ENCODE measurements at regions not wholly inside any gene's neighbourhood (a gene's known extent, or its start where the extent isn't known, plus 50 kb on each side); places are given as distances from the start of the nearest gene placed in this dataset.

DNA sequence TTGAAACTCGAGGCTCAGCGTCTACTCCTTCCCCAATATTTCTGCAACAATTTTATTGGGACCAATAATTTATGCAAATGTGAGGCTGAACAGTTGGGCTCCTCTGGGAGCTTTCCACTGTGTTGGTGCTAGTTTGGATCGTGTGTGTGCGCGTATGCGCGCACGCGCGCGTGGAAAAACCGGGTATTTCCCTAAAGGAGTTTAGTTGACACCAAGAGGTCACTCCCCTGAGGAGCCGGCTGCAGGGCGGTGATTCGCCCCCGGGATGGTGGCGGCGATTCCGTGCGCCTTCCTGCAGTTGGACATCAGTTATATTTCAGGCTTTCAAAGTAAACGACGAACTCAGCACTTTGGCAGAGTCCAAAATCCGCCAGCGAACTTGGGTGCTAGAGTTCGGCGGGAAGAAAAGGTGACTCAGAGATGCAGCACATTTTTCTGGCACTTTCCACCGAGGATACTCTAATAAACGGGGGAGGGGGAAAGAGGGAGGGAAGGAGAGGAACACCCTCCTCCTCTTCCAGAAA is 186.5 kb upstream of the FANCL start:
- peak overlapping the region; percentile 60 for H3K4me3 ChIP-seq (ENCODE audit: insufficient read length, low read depth)
- TF ChIP-seq YY1 (IDR thresholded peaks at IDR 0.05; ENCODE audit: insufficient read depth, insufficient read length) (no peak), ZNF274 (IDR thresholded peaks at IDR 0.05; ENCODE audit: low read depth, low read length) (no peak), SUZ12 (IDR thresholded peaks at IDR 0.05; ENCODE audit: extremely low read depth, insufficient read depth, insufficient read length) (no peak)
- DNase-seq (ENCODE audit: low read depth, low spot score): peak; percentile 15
- H3K27me3 ChIP-seq (ENCODE audit: insufficient read depth, insufficient read length): no peaks in the 10 kb centered on the region
- H3K9me3 ChIP-seq (ENCODE audit: insufficient read depth, low read length): no peaks in the 10 kb centered on the region
- H3K4me1 ChIP-seq (ENCODE audit: insufficient read depth, insufficient read length): peaks cover under 1% of the 10 kb centered on the region
- no peaks in the 10 kb centered on the region for H3K36me3 ChIP-seq (ENCODE audit: insufficient read depth, insufficient read length, low read length)
- H3K9ac ChIP-seq (ENCODE audit: insufficient read length, low read depth): peak overlapping the region; percentile 86

GRCh38 chr2:58425368-58425767 is 184.2 kb upstream of the FANCL start:
- TF ChIP-seq ZNF274 (IDR thresholded peaks at IDR 0.05; ENCODE audit: low read depth, low read length) (no peak), YY1 (IDR thresholded peaks at IDR 0.05; ENCODE audit: insufficient read depth, insufficient read length) (no peak), SUZ12 (IDR thresholded peaks at IDR 0.05; ENCODE audit: extremely low read depth, insufficient read depth, insufficient read length) (no peak)
- DNase-seq (ENCODE audit: low read depth, low spot score): no peak
- H3K9ac ChIP-seq (ENCODE audit: insufficient read length, low read depth): no peak overlapping the region
- H3K4me3 ChIP-seq (ENCODE audit: insufficient read length, low read depth): no peak overlapping the region
- no peaks in the 10 kb centered on the region for H3K4me1 ChIP-seq (ENCODE audit: insufficient read depth, insufficient read length)
- H3K36me3 ChIP-seq (ENCODE audit: insufficient read depth, insufficient read length, low read length): no peaks in the 10 kb centered on the region
- H3K27me3 ChIP-seq (ENCODE audit: insufficient read depth, insufficient read length): no peaks in the 10 kb centered on the region
- no peaks in the 10 kb centered on the region for H3K9me3 ChIP-seq (ENCODE audit: insufficient read depth, low read length)

- no peak for DNase-seq (ENCODE audit: low read depth, low spot score)
- no peak overlapping the region for H3K4me3 ChIP-seq (ENCODE audit: insufficient read length, low read depth)
- TF ChIP-seq SUZ12 (IDR thresholded peaks at IDR 0.05; ENCODE audit: extremely low read depth, insufficient read depth, insufficient read length): no peak
- H3K4me1 ChIP-seq (ENCODE audit: insufficient read depth, insufficient read length): no peaks in the 10 kb centered on the region
- no peak overlapping the region for H3K9ac ChIP-seq (ENCODE audit: insufficient read length, low read depth)
- H3K36me3 ChIP-seq (ENCODE audit: insufficient read depth, insufficient read length, low read length): no peaks in the 10 kb centered on the region
- H3K27me3 ChIP-seq (ENCODE audit: insufficient read depth, insufficient read length): no peaks in the 10 kb centered on the region
- no peaks in the 10 kb centered on the region for H3K9me3 ChIP-seq (ENCODE audit: insufficient read depth, low read length)
These were observed 178.9 kb upstream of the FANCL start for GRCh38 chr2:58419983-58420382.

DNA sequence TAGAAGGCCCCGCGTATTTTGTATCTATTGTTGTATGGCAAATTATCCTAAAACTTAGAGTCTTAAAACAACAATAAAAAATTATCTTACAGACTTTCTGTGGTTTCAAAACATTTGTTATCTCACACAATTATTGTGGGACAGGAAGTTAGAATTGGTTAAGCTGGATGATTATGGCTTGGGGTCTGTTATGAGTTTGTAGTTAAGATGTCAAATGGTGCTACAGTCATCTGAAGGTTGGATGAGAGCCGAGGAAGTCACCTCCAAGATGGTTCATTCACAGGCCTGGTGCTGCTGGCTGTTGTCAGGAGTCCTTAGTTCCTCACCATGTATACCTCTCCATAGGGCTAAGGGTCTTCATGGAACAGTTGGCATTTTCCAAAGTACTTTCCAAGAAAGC is 175.6 kb upstream of the FANCL start:
- Histone ChIP-seq H3K9me3 (ENCODE audit: insufficient read depth, low read length) (no peaks in the 10 kb centered on the region), H3K36me3 (ENCODE audit: insufficient read depth, insufficient read length, low read length) (no peaks in the 10 kb centered on the region), H3K4me3 (ENCODE audit: insufficient read length, low read depth) (no peak overlapping the region), H3K9ac (ENCODE audit: insufficient read length, low read depth) (no peak overlapping the region), H3K4me1 (ENCODE audit: insufficient read depth, insufficient read length) (no peaks in the 10 kb centered on the region), H3K27me3 (ENCODE audit: insufficient read depth, insufficient read length) (no peaks in the 10 kb centered on the region)
- DNase-seq (ENCODE audit: low read depth, low spot score): no peak
- TF ChIP-seq YY1 (IDR thresholded peaks at IDR 0.05; ENCODE audit: insufficient read depth, insufficient read length) (no peak), SUZ12 (IDR thresholded peaks at IDR 0.05; ENCODE audit: extremely low read depth, insufficient read depth, insufficient read length) (no peak), ZNF274 (IDR thresholded peaks at IDR 0.05; ENCODE audit: low read depth, low read length) (no peak)

DNA sequence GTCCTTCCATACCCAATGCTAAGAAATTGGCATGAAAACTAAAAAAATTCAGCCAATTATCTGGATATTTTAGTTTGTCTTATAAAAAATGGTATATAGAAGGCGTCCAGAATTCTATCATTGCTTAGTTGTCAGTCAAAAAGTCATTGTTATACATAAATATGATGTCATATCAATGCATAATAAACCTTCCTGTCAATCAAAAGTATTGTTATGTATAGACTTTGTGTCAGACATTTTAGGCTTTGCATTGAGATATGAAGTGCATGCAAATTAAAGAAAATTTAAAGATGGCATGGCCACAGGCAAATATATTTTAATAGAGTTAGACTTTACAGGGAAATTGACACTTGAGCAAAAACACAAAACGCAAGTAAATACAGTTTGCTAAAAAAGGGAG is 173.4 kb upstream of the FANCL start:
- H3K9me3 ChIP-seq (ENCODE audit: insufficient read depth, low read length): no peaks in the 10 kb centered on the region
- H3K36me3 ChIP-seq (ENCODE audit: insufficient read depth, insufficient read length, low read length): no peaks in the 10 kb centered on the region
- no peak overlapping the region for H3K4me3 ChIP-seq (ENCODE audit: insufficient read length, low read depth)
- no peak for DNase-seq (ENCODE audit: low read depth, low spot score)
- no peak for TF ChIP-seq ZNF274 (IDR thresholded peaks at IDR 0.05; ENCODE audit: low read depth, low read length)
- TF ChIP-seq YY1 (IDR thresholded peaks at IDR 0.05; ENCODE audit: insufficient read depth, insufficient read length): no peak
- TF ChIP-seq SUZ12 (IDR thresholded peaks at IDR 0.05; ENCODE audit: extremely low read depth, insufficient read depth, insufficient read length): no peak
- H3K27me3 ChIP-seq (ENCODE audit: insufficient read depth, insufficient read length): no peaks in the 10 kb centered on the region
- no peak overlapping the region for H3K9ac ChIP-seq (ENCODE audit: insufficient read length, low read depth)
- H3K4me1 ChIP-seq (ENCODE audit: insufficient read depth, insufficient read length): no peaks in the 10 kb centered on the region

DNA sequence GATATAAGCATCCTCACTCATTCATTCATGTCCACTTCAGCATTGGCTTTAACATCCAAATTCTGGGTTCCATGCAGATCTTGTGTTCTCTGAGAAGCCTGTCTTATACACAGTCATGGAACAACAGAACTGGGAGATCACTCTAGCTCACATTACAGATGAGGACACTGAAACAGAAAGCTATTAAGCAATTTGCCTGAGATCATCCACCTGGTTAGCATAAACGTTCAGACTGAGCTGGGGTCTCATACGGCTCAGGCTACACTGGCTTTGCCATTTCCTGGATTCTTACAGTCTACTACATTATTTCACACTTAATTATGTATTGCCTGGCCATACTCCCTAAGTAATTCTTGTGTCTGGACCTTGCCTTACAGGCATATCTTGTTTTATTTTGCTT is 169.4 kb upstream of the FANCL start:
- H3K4me3 ChIP-seq (ENCODE audit: insufficient read length, low read depth): no peak overlapping the region
- DNase-seq (ENCODE audit: low read depth, low spot score): no peak

GRCh38 chr2:58407487-58407886 is 166.4 kb upstream of the FANCL start:
- Histone ChIP-seq H3K9ac (ENCODE audit: insufficient read length, low read depth) (no peak overlapping the region), H3K36me3 (ENCODE audit: insufficient read depth, insufficient read length, low read length) (no peaks in the 10 kb centered on the region), H3K9me3 (ENCODE audit: insufficient read depth, low read length) (no peaks in the 10 kb centered on the region), H3K4me1 (ENCODE audit: insufficient read depth, insufficient read length) (no peaks in the 10 kb centered on the region), H3K4me3 (ENCODE audit: insufficient read length, low read depth) (no peak overlapping the region), H3K27me3 (ENCODE audit: insufficient read depth, insufficient read length) (no peaks in the 10 kb centered on the region)
- TF ChIP-seq YY1 (IDR thresholded peaks at IDR 0.05; ENCODE audit: insufficient read depth, insufficient read length) (no peak), ZNF274 (IDR thresholded peaks at IDR 0.05; ENCODE audit: low read depth, low read length) (no peak), SUZ12 (IDR thresholded peaks at IDR 0.05; ENCODE audit: extremely low read depth, insufficient read depth, insufficient read length) (no peak)
- DNase-seq (ENCODE audit: low read depth, low spot score): no peak

More for the DNA sequence above, 169.4 kb upstream of the FANCL start:
- H3K9me3 ChIP-seq (ENCODE audit: insufficient read depth, low read length): no peaks in the 10 kb centered on the region
- no peaks in the 10 kb centered on the region for H3K4me1 ChIP-seq (ENCODE audit: insufficient read depth, insufficient read length)
- no peaks in the 10 kb centered on the region for H3K36me3 ChIP-seq (ENCODE audit: insufficient read depth, insufficient read length, low read length)
- H3K27me3 ChIP-seq (ENCODE audit: insufficient read depth, insufficient read length): no peaks in the 10 kb centered on the region
- no peak overlapping the region for H3K9ac ChIP-seq (ENCODE audit: insufficient read length, low read depth)
- no peak for TF ChIP-seq SUZ12 (IDR thresholded peaks at IDR 0.05; ENCODE audit: extremely low read depth, insufficient read depth, insufficient read length)
- TF ChIP-seq ZNF274 (IDR thresholded peaks at IDR 0.05; ENCODE audit: low read depth, low read length): no peak
- no peak for TF ChIP-seq YY1 (IDR thresholded peaks at IDR 0.05; ENCODE audit: insufficient read depth, insufficient read length)
